IMR-90 (cell line): ENCODE measurements at regions not wholly inside any gene's neighbourhood (a gene's known extent, or its start where the extent isn't known, plus 50 kb on each side); places are given as distances from the start of the nearest gene placed in this dataset.

Experiments used
- ATAC-seq: fragments of 200-7000 bp; cut with Tn5 transposase; 2 replicates; pipeline ENCODE4 v1.9.1; 2020; ENCODE audit warnings: low read depth, mild to moderate bottlenecking, moderate library complexity
- BruUV-seq: library from RNA; stranded (reverse); fragments of 400-500 nt; replicated peaks from 2 replicates; lab custom pipeline; 2021; lab: Mats Ljungman, UMichigan
- CTCF ChIA-PET: fragments of 300-600 bp; formaldehyde crosslinking; extraction: SDS; loops from one replicate; lab custom pipeline; 2021; ENCODE audit warnings: antibody characterized with exemption; lab: Yijun Ruan, JAX
- POLR2A ChIA-PET: fragments of 300-600 bp; sonication (Branson Sonifier 250); formaldehyde crosslinking; loops from one replicate; lab custom pipeline; 2022; ENCODE audit warnings: antibody characterized with exemption; ENCODE audit not compliant: unreplicated experiment; lab: Charles Lee
- DNase-seq: peaks from one replicate; pipeline ENCODE4 v3.0.0; 2013
- H2AFZ ChIP-seq: replicated peaks from 2 replicates; pipeline ENCODE3; 2013; ENCODE audit warnings: low read length, mild to moderate bottlenecking; ENCODE audit not compliant: poor library complexity
- H2AK5ac ChIP-seq: 2 replicates; pipeline ENCODE4 v1.6.1; 2013; ENCODE audit warnings: low read depth, low read length, inconsistent platforms
- H2AK9ac ChIP-seq: replicated peaks from 2 replicates; pipeline ENCODE3; 2013; ENCODE audit warnings: mild to moderate bottlenecking, low read depth, low read length, moderate library complexity; ENCODE audit not compliant: poor library complexity
- H2BK120ac ChIP-seq: 2 replicates; pipeline ENCODE4 v1.6.1; 2013; ENCODE audit warnings: low read depth, low read length, inconsistent platforms
- H2BK15ac ChIP-seq: 3 replicates; pipeline ENCODE4 v1.6.1; 2013; ENCODE audit warnings: low read depth, low read length, inconsistent platforms
- H2BK20ac ChIP-seq: 2 replicates; pipeline ENCODE4 v1.6.1; 2013; ENCODE audit warnings: low read depth, mild to moderate bottlenecking, inconsistent platforms, low read length, moderate library complexity
- H2BK5ac ChIP-seq: 2 replicates; pipeline ENCODE4 v1.6.1; 2013; ENCODE audit warnings: mild to moderate bottlenecking, low read depth, low read length, inconsistent platforms; ENCODE audit not compliant: poor library complexity, severe bottlenecking
- H3K14ac ChIP-seq: replicated peaks from 2 replicates; pipeline ENCODE4 v1.6.1; 2013; ENCODE audit warnings: low read depth, low read length, inconsistent platforms
- H3K18ac ChIP-seq: 2 replicates; pipeline ENCODE4 v1.6.1; 2013; ENCODE audit warnings: low read depth, low read length, control low read depth
- H3K23ac ChIP-seq: 2 replicates; pipeline ENCODE4 v1.6.1; 2013; ENCODE audit warnings: low read depth, low read length, inconsistent platforms
- H3K27ac ChIP-seq: 2 replicates; pipeline ENCODE4 v1.5.1; 2013; ENCODE audit warnings: mild to moderate bottlenecking, control low read depth, low read length; ENCODE audit not compliant: insufficient read depth
- H3K27me3 ChIP-seq: 2 replicates; pipeline ENCODE4 v1.6.1; 2013; ENCODE audit warnings: low read length; ENCODE audit not compliant: control insufficient read depth, insufficient read depth
- H3K36me3 ChIP-seq: 2 replicates; pipeline ENCODE4 v1.6.1; 2013; ENCODE audit warnings: low read length, mixed read lengths; ENCODE audit not compliant: control insufficient read depth, insufficient read depth
- H3K4ac ChIP-seq: 2 replicates; pipeline ENCODE4 v1.6.1; 2013; ENCODE audit warnings: low read depth, low read length, inconsistent platforms
- H3K4me1 ChIP-seq: 2 replicates; pipeline ENCODE4 v1.6.1; 2013; ENCODE audit warnings: low read length, mixed read lengths; ENCODE audit not compliant: control insufficient read depth, insufficient read depth
- H3K4me2 ChIP-seq: 2 replicates; pipeline ENCODE4 v1.6.1; 2013; ENCODE audit warnings: low read depth, mild to moderate bottlenecking, control low read depth, low read length, moderate library complexity
- H3K4me3 ChIP-seq: 2 replicates; pipeline ENCODE4 v1.5.1; 2013; ENCODE audit warnings: low read depth, mild to moderate bottlenecking, control low read depth, low read length, moderate library complexity; ENCODE audit not compliant: insufficient read depth
- H3K56ac ChIP-seq: 2 replicates; pipeline ENCODE4 v1.6.1; 2013; ENCODE audit warnings: low read length, inconsistent platforms; ENCODE audit not compliant: insufficient read depth; ENCODE audit errors: extremely low read depth
- H3K79me1 ChIP-seq, 2 experiments: 2 replicates each; pipeline ENCODE4 v1.6.1; 2013; ENCODE audit warnings: low read length in 2 of 2, inconsistent platforms in 1 of 2, low read depth in 1 of 2
- H3K9ac ChIP-seq: 2 replicates; pipeline ENCODE4 v1.6.1; 2013; ENCODE audit warnings: low read depth, low read length, control low read depth
- H3K9me1 ChIP-seq: 2 replicates; pipeline ENCODE4 v1.6.1; 2013; ENCODE audit warnings: low read length, inconsistent platforms; ENCODE audit not compliant: insufficient read depth
- H3K9me3 ChIP-seq: 2 replicates; pipeline ENCODE4 v1.6.1; 2013; ENCODE audit warnings: low read length; ENCODE audit not compliant: control insufficient read depth, insufficient read depth
- H4K20me1 ChIP-seq: 2 replicates; pipeline ENCODE4 v1.6.1; 2013; ENCODE audit warnings: low read length, inconsistent platforms; ENCODE audit not compliant: insufficient read depth
- H4K5ac ChIP-seq: 2 replicates; pipeline ENCODE4 v1.6.1; 2013; ENCODE audit warnings: mild to moderate bottlenecking, low read depth, low read length, control low read depth
- H4K8ac ChIP-seq, 2 experiments: 2 replicates each; pipeline ENCODE4 v1.6.1; 2013; ENCODE audit warnings: low read depth in 2 of 2, low read length in 2 of 2, control low read depth in 1 of 2, inconsistent platforms in 1 of 2
- H4K91ac ChIP-seq: 2 replicates; pipeline ENCODE4 v1.6.1; 2013; ENCODE audit warnings: low read depth, low read length, inconsistent platforms; ENCODE audit not compliant: insufficient read depth
- BHLHE40 ChIP-seq: fragments of 150-350 bp; IDR thresholded peaks from 2 replicates; pipeline ENCODE4 v1.6.1; 2016; ENCODE audit warnings: mild to moderate bottlenecking, low read depth, low read length
- CEBPB ChIP-seq: IDR thresholded peaks from 2 replicates; pipeline ENCODE4 v1.6.1; 2012; ENCODE audit warnings: low read depth, low read length, improper control_type of control experiment
- CTCF ChIP-seq: conservative IDR thresholded peaks from 2 replicates; pipeline ENCODE4 v1.5.1; 2012; ENCODE audit warnings: mild to moderate bottlenecking, low read depth, low read length, improper control_type of control experiment
- FOS ChIP-seq: fragments of 150-350 bp; IDR thresholded peaks from 2 replicates; pipeline ENCODE4 v1.6.1; 2016; ENCODE audit warnings: low read depth, low read length
- MAFK ChIP-seq: IDR thresholded peaks from 2 replicates; pipeline ENCODE4 v1.6.1; 2012; ENCODE audit warnings: low read depth, low read length, improper control_type of control experiment
- NFE2L2 ChIP-seq: fragments of 150-350 bp; IDR thresholded peaks from 2 replicates; pipeline ENCODE4 v1.6.1; 2016; ENCODE audit warnings: low read depth, mild to moderate bottlenecking, low read length
- POLR2A ChIP-seq: IDR thresholded peaks from 2 replicates; pipeline ENCODE4 v1.6.1; 2012; ENCODE audit warnings: mild to moderate bottlenecking, low read depth, low read length
- RAD21 ChIP-seq: IDR thresholded peaks from 2 replicates; pipeline ENCODE4 v1.6.1; 2012; ENCODE audit warnings: low read length, improper control_type of control experiment
- RCOR1 ChIP-seq: IDR thresholded peaks from 2 replicates; pipeline ENCODE4 v1.6.1; 2012; ENCODE audit warnings: mild to moderate bottlenecking, low read length, improper control_type of control experiment; ENCODE audit not compliant: insufficient replicate concordance
- RFX5 ChIP-seq: IDR thresholded peaks from 2 replicates; pipeline ENCODE4 v1.8.0; 2012; ENCODE audit warnings: low read depth, mild to moderate bottlenecking, low read length, moderate library complexity
- SMC3 ChIP-seq: fragments of 150-350 bp; IDR thresholded peaks from 2 replicates; pipeline ENCODE4 v1.6.1; 2016; ENCODE audit warnings: low read depth, mild to moderate bottlenecking, antibody characterized with exemption, low read length, moderate library complexity
- USF2 ChIP-seq: fragments of 150-350 bp; IDR thresholded peaks from 2 replicates; pipeline ENCODE4 v1.6.1; 2017; ENCODE audit warnings: mild to moderate bottlenecking, antibody characterized with exemption, low read length, low read depth
- WGBS, 2 experiments: methylation state at CpG; one replicate each; pipeline versions ENCODE4 v1.1.5 to v1.1.7; 2013; ENCODE audit warnings: missing lambda C conversion rate in 2 of 2; ENCODE audit not compliant: insufficient read length in 1 of 2; ENCODE audit errors: extremely low coverage in 2 of 2; 5-methylcytosine and 5-hydroxymethylcytosine counted together
- dilution Hi-C: fragments of 300-500 bp; cut with HindIII; formaldehyde crosslinking; loops from one replicate; pipeline ENCODE4 v1.14.3; 2018; ENCODE audit warnings: low sequenced_read_pairs; ENCODE audit not compliant: unreplicated experiment
- in situ Hi-C: fragments of 300-500 bp; cut with MboI; formaldehyde crosslinking; loops from 3 replicates; pipeline ENCODE4 v1.14.3; 2019; ENCODE audit warnings: low sequenced_read_pairs, inconsistent platforms, mixed read lengths
- intact Hi-C: fragments of 100-400 bp; cut with micrococcal nuclease; formaldehyde crosslinking; loops from 2 replicates; pipeline ENCODE4 v1.10.0; 2022

GRCh38 chr10:131547129-131547799 is 235.7 kb upstream of the TCERG1L start:
- Histone ChIP-seq H4K20me1 (no peaks in the 10 kb centered on the region), H3K9me3 (peaks cover 49% of the 10 kb centered on the region), H3K9me1 (no peaks in the 10 kb centered on the region), H4K5ac (no peak overlapping the region), H3K14ac (no peak overlapping the region), H3K56ac (no peak overlapping the region), H3K4me2 (no peak overlapping the region), H2BK15ac (no peak overlapping the region), H3K9ac (no peak overlapping the region), H3K4ac (no peak overlapping the region), H2BK120ac (no peak overlapping the region), H2BK20ac (no peak overlapping the region), H2BK5ac (no peak overlapping the region), H2AK9ac (no peak overlapping the region), H2AK5ac (no peak overlapping the region), H3K4me1 (no peaks in the 10 kb centered on the region), H4K8ac (no peak overlapping the region), H2AFZ (peak overlapping the region; percentile 56), H3K23ac (no peak overlapping the region), H3K18ac (no peak overlapping the region), H3K36me3 (no peaks in the 10 kb centered on the region), H4K91ac (no peak overlapping the region), H3K27me3 (no peaks in the 10 kb centered on the region), H3K27ac (no peak overlapping the region), H3K79me1 (no peaks in the 10 kb centered on the region), H3K4me3 (no peak overlapping the region)
- intact Hi-C loops: no loop called here
- ChIA-PET CTCF (no interaction called here), POLR2A (no interaction called here)
- in situ Hi-C loops: no loop called here
- DNase-seq (no peak), ATAC-seq (no peak)
- no CpG with 5 or more reads among the region's 8 CpGs for WGBS, 2 experiments
- dilution Hi-C loops: no loop called here
- no TSS peak for BruUV-seq
- no peak for TF ChIP-seq RCOR1
- TF ChIP-seq POLR2A: no peak
- TF ChIP-seq RFX5: no peak
- no peak for TF ChIP-seq MAFK
- no peak for TF ChIP-seq CEBPB
- TF ChIP-seq CTCF: no peak
- no peak for TF ChIP-seq RAD21
- TF ChIP-seq FOS: no peak
- no peak for TF ChIP-seq NFE2L2
- no peak for TF ChIP-seq BHLHE40
- TF ChIP-seq SMC3: no peak
- no peak for TF ChIP-seq USF2
